DMS53 (cell line): ENCODE measurements at regions not wholly inside any gene's neighbourhood (a gene's known extent, or its start where the extent isn't known, plus 50 kb on each side); places are given as distances from the start of the nearest gene placed in this dataset.
"Not testable (repeated sequence)": the region's sequence is repeated elsewhere in the genome, so short reads cannot be mapped to it uniquely, and the experiment has no call there.

Experiments
- DNase-seq: peaks from one replicate; lab custom pipeline; 2025; lab: John Stamatoyannopoulos, UW

DNA sequence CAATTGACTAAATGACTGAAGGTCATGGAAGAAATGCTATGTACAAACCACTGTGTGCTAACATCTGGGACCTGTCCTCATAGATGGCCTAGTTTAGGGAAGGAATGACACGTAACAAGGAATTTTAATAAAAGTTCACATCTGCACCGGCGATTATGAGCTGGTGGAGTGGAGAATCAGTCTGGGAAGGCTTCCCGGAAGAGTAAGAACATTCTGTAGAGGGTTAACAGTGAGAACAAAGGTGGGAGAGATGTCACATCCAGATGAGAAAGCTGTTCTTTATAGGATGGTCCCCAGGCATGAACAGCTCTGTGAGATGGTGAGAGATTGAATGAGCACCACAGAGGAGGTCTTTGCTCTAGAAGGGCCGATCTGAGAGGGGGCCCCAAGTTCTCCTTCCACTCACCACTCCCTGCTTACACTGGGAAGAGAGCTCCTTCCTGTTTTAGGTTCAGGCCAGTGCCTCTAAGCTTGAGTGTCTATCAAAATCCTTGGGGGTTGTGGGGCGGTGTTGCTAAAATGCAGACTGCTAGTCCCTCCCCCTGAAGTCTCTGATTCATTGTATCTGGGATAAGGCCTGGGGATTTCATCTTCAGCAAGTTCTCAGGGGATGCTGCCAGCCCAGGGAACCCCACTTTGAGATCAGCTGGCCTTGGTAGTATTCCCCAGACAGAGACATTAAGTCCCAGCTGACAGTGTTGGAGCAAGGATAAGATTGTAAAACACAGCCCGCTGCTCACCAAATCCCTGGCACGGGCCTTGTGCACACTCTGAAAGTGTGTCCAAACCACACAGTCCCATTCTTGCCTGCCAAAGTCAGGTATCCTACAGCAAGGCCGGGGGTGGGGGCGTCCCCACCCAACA, 294.7 kb upstream of the MAF start:
- no peak for DNase-seq

DNA sequence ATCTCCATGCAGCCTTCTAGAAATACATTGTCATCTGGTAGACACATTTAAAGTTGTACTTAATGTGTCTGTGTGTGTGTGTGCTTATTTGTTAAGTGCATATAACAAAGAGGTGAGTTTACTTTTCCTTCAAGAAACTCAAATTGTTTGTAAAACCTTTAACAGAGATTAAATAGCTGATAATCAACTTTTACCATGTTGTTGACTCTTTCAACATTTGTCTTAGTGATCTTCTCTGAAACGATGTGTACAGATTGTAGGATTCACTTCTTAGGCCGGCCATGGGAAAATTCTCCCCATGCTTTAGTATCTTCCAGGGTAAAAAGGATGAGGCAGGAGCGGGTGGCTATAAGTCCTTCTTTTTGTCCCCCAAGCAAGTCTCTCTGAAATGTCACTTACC, 292.9 kb upstream of the MAF start:
- no peak for DNase-seq

DNA sequence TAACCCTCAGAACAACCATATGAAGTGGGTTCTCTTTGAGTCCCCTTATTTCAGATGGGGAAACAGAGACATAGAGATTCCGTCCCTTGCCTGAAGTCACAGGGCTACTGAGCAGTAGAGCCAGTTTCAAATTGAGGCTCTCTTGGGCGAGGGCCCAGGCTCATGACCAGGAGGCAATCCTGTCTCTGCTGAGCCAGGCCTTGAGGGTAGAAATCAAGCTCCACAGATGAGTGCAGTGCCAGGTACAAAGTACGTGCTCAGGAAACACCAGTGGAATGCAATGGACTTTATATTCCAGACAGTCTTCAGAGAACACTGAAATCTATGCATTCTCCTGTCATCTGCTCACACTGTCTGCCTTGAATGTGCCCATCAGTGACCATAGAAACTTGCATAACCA, 291.7 kb upstream of the MAF start:
- DNase-seq, result no peak

DNA sequence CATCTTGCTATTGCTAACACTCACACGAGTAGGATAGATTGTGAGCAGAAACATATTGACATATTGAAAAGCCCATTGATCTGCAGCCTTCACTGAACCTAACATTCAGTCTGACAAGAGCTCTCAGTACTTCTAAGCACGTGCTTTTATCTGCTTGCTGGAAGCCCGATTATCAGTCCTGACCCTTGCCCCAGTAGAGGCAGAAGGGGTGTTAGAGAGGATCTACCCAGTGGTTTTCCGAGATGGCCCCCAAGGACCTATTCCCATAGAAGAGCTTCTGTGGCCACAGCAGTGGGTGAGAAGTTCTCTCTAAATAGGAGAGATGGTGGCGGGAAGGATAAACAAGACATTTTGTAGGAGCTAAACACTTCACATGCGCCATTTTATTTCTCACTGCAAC, 290.9 kb upstream of the MAF start:
- no peak for DNase-seq

DNA sequence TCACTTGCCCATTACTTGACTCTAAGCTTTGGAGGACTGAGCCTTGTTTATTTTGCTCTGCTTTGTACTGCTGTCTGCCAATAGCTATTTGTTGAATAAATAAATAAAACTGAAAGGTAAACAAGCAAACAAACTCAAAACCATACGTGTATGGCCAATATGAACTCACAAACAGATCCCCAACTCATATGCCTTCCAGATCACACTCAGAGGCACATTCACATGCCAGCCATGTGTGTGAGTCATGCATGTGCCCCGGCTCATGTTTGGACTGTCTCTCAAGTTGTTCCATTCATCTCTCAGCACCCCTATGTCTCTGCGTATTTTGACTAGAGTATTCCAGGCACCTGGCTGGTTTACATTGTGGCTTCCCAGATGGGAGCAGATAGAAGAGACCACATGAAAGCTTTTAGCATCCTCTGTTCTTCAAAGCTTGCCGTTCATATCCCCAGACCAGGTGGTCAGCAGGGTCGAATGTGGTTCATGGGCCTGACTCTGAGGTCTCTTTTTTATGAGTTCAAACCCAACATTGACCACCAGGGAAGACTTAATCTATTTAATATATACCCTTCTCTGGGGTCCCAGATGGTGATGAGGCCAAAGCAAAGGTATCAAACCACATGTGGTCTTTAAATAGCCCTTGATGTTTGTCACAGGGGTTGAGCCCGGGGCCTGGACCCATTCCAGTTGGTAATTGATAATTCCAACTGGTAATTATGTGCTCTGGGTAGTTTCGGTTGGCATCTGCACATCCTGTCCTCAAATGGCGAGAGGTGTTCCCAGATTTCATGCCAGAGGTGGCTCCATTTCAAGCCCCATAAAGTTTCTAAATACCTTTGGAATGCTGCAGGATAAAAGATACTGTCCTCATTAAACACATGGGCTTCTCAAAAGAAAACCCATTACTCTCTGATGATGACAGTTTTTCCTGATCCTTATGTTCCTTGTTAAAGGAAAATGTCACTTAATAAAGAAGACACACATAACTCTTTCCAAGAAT, 287.3 kb upstream of the MAF start:
- peak; percentile 12 for DNase-seq

DNA sequence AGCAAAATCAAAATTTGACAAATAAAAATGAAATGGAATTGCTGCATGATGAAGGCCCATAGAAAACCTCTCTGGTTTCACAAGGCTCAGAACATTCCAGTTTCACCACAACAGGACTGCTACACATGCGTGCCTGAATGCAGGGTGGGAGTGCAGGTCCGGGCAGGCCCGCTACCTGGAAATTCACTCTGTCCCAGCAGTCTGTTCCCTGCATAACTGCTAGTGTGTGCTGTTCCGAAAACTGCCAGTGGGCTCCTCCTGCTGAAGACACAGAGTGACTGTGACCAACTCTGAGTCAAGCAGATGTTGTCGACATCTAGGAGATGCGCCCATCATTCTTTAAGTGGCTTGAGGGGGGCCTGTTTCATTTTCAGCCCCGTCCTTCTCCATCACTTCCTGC, 284.8 kb upstream of the MAF start:
- no peak for DNase-seq

DNA sequence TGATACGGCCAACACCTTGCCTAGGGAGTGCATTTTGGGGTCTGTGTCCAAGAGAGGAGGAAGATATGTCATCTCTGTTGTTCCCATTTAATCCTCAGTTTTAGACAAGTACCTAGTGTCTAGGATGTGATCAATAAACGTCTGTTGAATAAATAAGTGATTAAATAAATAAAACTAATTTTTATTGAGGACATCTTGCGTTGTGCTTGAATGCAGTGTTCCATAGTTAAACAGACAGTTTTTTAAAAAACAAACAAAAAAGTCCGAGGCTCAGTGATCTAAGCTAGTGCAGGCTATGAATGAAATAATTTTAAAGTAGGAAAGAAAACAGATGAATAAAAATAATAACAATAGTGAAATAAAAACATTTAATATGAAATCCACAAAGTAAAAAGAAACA, 283.0 kb upstream of the MAF start:
- no peak for DNase-seq

DNA sequence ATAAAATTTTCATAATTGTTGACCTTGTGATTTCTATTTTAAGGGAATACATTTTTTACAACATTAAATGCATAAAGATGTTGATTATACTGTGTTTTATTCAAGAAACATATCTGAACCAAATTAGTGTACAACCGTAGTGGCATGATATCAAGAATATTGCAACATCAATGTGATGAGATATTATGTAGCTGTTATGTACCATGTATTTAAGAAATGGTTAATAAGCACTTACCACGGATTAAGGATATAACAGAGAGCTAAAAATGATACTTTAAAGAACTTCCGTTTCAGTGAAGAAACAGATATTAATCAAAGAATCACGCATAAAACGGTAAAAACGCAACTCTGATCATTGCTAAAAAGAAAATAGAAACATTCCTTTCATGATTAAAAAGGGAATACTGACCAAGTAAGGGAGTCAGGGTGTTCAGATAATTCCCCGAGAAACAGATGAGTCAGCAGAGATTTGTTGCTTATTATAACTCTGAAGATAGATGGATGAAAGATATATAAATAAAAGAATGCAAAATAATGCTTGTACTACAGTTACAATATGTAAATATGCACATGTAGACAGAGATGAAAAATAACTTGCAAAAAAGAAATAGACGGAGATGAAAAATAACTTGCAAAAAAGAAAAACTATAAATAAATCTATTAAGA, 281.9 kb upstream of the MAF start:
- no peak for DNase-seq

DNA sequence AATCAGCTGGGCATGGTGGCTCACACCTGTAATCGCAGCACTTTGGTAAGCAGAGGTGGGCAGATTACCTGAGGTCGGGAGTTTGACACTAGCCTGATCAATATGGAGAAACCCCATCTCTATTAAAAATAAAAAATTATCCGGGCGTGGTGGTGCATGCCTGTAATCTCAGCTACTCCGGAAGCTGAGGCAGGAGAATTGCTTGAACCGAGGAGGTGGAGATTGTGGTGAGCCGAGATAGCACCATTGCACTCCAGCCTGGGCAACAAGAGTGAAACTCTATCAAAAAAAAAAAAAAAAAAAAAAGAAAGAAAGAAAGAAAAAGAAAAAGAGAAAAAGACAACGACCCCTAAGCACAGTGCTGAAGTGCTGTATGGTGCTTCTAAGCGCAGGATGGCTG, 280.6 kb upstream of the MAF start:
- DNase-seq, result not testable (repeated sequence)

DNA sequence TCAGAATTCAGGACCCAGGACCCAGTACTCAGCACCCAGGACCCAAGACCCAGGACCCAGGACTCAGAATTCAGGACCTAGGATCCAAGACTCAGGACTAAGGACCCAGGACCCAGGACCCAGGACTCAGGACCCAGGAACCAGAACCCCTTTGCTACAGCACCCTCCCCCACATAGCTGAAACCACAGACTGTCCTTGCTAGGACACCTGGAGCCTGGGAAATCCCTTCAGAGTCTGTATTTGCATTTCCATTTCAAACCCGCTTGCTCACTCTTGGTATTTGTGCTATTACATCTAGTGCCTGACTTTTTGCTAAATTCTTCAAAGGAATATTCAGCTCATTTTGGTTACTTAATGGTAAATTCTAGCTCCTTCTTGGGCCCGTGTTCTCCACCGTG, 275.8 kb upstream of the MAF start:
- DNase-seq, result peak; percentile 5

DNA sequence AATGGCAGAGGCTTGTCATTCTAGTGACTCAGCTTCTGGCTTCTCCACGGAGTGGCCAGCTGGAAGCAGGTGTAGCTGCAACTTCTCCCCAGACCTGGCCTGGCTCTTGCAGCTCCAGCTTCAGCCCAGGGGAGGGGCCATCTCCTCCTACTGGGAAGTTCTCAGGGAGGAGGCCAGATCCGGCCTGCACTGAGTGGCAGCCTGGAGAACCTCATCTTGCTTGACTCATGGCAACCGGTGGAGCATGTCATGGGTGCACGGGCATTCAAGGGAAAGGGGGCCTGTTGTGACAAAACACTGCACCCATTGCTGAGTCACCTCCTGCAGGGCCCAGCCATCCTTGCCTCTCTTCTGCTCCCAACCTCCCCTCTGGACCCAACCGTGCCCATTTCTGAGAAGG, 273.9 kb upstream of the MAF start:
- DNase-seq, result peak; percentile 77

DNA sequence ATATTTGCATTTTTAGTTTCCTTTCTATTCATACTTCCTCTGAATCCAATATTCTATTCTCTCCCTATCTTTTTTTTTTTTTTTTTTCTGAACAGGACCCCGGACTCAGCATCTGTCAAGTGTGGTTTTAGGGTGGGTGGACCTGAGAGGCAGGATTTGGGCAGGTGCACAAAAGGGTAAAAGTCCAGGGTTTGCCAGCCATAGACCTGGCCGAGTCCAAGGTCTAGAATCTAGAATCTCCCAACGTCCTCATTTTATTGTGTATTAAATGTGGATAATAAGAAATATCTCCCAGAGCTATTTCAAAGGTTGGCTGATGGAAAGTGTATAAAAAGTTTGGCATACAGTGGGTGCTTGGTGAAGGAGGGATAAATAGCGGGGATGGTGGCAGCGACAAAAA, 273.3 kb upstream of the MAF start:
- no peak for DNase-seq

DNA sequence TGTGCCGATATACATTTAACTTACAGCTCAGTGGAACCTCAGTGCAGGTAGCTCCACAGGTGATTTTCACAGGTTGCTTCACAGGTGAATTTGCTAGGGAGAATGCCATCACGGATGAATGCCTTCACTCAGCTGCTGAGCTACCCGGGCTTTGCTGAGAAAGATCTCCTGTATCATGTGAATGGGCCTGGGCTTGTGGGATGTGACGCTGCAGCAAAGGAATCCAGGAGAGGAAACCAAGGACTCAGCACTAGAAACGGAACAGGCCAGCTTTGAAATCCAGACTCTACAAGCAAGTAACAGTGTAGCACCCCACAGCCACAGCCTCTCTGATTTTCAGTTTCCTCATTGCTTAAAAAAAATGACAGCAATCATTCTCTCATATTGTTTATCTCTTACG, 271.4 kb upstream of the MAF start:
- no peak for DNase-seq

DNA sequence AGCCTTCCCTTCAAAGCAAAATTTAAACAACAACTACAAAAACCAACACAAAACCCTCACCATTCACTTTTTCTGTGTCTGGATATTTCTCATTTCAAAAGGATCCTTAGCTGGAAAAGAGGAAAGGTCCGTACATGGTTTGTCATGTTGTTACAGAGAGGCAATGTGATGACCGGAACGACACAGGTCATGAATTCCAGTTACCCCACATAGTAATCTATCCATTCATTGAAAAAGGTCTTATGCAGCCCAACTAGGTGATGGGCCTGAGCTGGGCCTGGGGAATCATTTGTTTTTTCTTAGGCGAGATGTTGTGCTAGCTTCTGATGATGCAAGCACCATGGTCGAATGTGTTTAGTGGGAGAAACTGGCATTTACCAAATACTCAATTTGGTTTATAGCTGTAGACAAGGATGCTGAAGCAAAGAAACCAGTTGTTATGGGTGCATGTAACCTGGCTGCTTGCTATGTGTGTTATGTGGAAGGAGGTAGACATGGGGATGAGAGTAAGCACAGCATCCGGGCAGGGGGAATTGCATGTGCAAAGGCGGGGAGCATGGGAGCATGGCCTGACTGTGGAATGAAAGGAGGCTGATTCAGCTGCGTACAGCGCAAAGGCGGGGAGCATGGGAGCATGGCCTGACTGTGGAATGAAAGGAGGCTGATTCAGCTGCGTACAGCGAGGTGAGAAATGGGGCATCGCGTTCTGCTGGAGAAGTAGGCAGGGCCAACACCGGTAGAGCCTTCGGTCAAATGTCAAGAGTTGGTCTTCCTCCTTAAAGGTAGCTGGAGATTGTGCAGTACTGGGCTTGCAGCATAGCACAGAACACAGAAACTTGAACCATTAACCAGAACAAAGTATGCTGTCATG, 269.7 kb upstream of the MAF start:
- no peak for DNase-seq

DNA sequence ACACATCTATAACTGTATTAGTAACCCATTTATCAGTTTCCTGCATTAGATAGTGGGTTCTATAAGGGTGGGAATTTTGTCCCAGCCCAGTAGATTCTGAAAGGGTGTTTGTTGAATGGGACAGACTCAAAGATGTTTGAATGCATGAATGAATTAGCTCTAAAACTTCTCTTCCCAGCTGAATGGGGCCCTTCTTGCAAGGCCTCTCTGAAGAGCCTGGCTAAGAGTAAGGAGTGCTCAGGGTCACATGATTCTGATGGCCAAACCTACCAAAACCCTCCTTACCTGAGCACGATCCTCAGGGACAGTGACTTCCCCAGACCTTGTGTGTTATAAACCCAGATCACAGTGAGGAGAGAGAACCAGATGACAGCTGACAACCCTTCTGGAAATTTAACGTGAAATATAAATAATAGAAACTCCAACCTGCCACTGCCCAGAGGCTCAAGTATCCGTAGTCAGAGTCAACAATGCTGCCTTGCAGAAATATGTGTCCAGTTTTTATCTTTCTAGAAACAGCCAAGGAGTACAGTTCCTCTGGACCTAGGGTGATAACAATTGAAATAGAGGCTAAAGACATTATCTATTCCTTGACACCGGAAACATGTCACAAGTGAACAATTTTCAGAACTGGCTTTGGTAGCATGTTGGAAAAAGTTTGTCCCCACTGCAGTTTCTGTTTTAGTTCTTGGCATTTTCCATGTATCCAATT, 268.9 kb upstream of the MAF start:
- no peak for DNase-seq

DNA sequence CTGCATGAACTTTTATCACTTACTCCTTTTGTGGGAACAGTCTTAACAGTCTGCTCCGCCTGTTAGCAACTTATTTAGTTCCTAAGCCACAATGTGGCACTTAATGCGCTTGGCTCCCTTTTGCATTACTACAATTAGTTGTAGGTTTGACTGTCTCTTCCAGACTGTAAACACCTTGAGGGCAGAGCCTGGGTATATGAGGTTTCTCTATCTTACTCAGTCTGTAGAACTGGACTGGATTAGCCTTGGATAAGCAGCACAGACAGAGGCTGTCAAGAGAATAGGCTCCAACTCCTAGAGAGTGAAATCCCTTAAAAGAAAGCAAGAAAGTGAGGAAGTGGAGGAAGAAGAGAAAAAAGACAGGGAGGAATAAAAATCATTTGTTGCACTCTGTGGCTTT, 268.3 kb upstream of the MAF start:
- no peak for DNase-seq

DNA sequence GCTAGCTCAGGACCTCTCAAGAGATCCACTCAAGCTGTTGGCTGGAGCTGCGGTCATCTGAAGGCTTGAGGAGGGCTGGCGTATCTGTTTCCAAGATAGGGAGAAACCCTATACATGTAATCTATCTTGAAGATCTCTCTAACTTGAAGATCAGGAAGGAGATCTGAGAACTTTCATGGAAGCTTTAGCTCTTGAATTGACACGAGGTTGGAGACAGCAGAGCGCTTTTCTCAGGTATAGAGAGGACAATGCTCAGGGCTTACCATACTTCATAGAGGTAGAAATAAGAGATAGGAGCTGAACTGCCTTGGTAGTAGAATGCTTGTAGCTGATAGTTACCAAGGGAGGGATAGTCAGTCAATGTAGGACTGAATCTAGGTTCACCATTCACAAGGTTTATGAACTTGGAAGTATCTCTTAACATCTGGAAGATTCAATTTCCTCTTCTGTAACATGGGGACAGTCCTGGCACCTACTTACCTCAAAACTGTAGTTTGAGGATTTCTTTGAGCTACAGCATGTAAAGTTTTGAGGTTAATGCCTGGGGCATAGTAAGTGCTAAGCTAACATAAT, 267.0 kb upstream of the MAF start:
- DNase-seq, result no peak

DNA sequence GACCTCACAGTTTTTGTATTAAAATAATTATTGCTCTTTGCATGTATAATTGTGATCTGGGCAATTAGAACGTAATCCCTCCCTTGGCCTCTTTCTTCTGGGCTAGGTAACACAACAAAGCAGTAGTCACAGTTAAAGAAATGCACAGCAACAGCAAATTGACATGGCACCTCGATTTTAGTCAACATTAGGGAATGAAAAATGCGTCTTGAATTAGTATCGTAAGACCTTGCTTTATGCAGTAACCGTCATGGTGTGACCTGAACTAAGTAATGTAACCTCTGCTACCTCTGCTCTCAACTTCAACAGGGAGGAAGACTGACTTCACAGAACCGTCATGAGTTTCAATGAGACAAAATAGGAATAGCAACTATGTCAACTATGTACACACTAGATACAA, 265.4 kb upstream of the MAF start:
- no peak for DNase-seq

DNA sequence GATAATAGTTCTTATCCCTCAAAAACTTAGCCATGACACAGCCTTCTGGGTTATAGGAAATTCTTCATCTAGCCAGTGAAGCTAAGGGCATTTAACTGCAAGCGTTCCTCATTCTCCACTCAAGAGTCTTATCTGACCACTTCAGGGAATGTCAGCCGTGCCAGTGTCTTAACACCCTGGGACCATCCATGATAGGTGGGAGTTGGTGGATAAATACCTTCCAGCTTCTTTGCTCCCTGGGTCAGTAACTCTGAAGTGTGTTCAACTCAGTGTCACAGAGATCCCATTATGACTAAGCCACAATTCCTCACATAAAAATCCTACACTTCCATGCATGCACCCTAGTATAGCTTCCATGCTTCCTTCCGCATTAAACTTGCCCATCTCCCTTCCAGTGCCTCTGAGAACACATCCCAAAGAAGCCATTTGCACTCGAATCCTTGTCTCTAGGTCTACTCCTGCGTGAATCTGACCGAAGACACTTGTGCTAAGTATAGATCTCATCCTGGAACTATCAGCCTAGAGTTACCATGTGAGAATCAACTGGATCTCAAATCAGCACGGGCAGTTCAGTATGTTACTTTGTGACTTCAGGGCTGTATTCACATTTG, 264.3 kb upstream of the MAF start:
- DNase-seq, result no peak
